ENCODE measurements at regions not wholly inside any gene's neighbourhood (a gene's known extent, or its start where the extent isn't known, plus 50 kb on each side); places are given as distances from the start of the nearest gene placed in this dataset.

DNA sequence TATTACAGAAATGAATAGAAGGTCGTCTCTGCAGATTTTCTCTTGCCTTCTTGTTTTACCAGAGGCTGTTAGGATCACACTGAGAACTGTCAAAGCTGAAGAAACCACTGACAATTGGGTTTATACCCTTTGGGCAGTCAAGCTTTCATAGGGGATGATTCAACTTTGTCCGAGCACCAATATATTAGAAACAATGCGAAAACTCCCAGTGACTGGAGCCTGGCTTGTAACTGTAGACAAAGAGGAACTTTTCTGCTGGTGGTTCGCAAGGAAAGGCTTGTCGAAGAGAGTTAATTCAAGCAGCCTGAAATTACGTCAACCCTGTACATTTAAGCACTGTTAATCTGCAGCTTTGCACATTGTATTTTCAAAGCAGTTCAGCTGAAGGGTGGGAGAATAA is 193.2 kb upstream of the ZNF385D start:
- Histone ChIP-seq H3K27me3 (ENCODE audit: insufficient read depth, low read length) (no peaks in the 10 kb centered on the region), H3K4me2 (ENCODE audit: low read length) (no peak overlapping the region), H3K4me1 (ENCODE audit: insufficient read depth, low read length, severe bottlenecking) (no peaks in the 10 kb centered on the region), H3K4me3 (ENCODE audit: low read depth, low read length, poor library complexity, severe bottlenecking) (no peak overlapping the region), H3F3A (ENCODE audit: insufficient read depth, low read length) (no peaks in the 10 kb centered on the region), H3K9me2 (ENCODE audit: low read depth, low read length) (no peaks in the 10 kb centered on the region), H3K27ac (ENCODE audit: low read depth, low read length, poor library complexity, severe bottlenecking) (no peak overlapping the region), H2AFZ (ENCODE audit: low read length) (no peak overlapping the region), H4K20me1 (ENCODE audit: insufficient read depth, low read length) (no peaks in the 10 kb centered on the region), H3K9ac (ENCODE audit: low read length) (no peak overlapping the region), H3K79me2 (ENCODE audit: insufficient read depth, low read length) (no peaks in the 10 kb centered on the region), H3K36me3 (ENCODE audit: insufficient read depth, low read length) (no peaks in the 10 kb centered on the region), H3K9me3 (ENCODE audit: low read length) (no peaks in the 10 kb centered on the region)
- TF ChIP-seq, protein P1, sequence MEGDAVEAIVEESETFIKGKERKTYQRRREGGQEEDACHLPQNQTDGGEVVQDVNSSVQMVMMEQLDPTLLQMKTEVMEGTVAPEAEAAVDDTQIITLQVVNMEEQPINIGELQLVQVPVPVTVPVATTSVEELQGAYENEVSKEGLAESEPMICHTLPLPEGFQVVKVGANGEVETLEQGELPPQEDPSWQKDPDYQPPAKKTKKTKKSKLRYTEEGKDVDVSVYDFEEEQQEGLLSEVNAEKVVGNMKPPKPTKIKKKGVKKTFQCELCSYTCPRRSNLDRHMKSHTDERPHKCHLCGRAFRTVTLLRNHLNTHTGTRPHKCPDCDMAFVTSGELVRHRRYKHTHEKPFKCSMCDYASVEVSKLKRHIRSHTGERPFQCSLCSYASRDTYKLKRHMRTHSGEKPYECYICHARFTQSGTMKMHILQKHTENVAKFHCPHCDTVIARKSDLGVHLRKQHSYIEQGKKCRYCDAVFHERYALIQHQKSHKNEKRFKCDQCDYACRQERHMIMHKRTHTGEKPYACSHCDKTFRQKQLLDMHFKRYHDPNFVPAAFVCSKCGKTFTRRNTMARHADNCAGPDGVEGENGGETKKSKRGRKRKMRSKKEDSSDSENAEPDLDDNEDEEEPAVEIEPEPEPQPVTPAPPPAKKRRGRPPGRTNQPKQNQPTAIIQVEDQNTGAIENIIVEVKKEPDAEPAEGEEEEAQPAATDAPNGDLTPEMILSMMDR (IDR thresholded peaks at IDR 0.05; ENCODE audit: low read length) = no peak
- no peak for TF ChIP-seq EZH2 (IDR thresholded peaks at IDR 0.05; ENCODE audit: borderline replicate concordance, low read length)

DNA sequence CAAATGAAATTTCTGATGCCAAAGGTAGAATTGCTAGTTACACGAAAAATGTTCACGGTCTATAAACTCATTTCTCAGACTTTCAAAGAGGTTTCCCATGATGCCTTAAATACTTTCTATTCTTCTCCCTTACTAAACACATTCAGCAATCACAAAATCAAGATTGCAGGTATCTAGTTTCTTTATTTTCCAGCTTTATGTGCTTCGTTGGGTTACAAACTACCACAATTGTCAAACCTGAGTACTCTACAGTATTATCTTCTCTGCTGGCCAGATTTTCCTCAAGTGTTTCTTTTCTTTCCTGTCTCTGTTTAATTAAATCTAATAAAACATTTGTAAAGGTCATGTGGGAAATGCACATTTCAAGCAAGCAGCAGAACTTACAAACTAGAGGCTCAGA is 201.8 kb upstream of the ZNF385D start:
- Histone ChIP-seq H3K9me2 (ENCODE audit: low read depth, low read length) (no peaks in the 10 kb centered on the region), H3K27me3 (ENCODE audit: insufficient read depth, low read length) (no peaks in the 10 kb centered on the region), H4K20me1 (ENCODE audit: insufficient read depth, low read length) (no peaks in the 10 kb centered on the region), H3K9me3 (ENCODE audit: low read length) (no peaks in the 10 kb centered on the region), H3K4me2 (ENCODE audit: low read length) (no peak overlapping the region), H3K27ac (ENCODE audit: low read depth, low read length, poor library complexity, severe bottlenecking) (no peak overlapping the region), H3K4me1 (ENCODE audit: insufficient read depth, low read length, severe bottlenecking) (no peaks in the 10 kb centered on the region), H3K79me2 (ENCODE audit: insufficient read depth, low read length) (no peaks in the 10 kb centered on the region), H3K4me3 (ENCODE audit: low read depth, low read length, poor library complexity, severe bottlenecking) (no peak overlapping the region), H3K9ac (ENCODE audit: low read length) (no peak overlapping the region), H3K36me3 (ENCODE audit: insufficient read depth, low read length) (no peaks in the 10 kb centered on the region), H2AFZ (ENCODE audit: low read length) (no peak overlapping the region), H3F3A (ENCODE audit: insufficient read depth, low read length) (no peaks in the 10 kb centered on the region)
- TF ChIP-seq EZH2 (IDR thresholded peaks at IDR 0.05; ENCODE audit: borderline replicate concordance, low read length) = no peak
- TF ChIP-seq, protein P1 (IDR thresholded peaks at IDR 0.05; ENCODE audit: low read length) = no peak

DNA sequence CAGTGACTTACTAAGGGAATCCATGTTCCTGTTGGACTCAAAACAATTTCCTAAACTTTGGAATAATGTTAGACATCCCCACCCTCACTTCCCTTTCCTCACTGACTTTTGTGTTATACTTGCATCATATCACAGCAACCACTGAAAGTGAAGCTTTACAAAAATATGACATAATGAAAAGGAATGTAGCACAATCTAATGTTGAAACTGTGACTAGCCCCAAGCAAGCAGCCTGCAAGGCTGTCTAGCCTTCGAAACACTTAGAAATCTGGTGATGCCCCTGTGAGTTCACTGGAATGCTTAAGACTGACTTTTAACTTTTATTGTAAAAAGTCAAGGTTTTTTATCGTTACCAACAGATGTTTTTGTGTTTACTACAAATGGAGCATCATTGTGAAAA is 203.7 kb upstream of the ZNF385D start:
- Histone ChIP-seq H3K79me2 (ENCODE audit: insufficient read depth, low read length) (no peaks in the 10 kb centered on the region), H3K9me2 (ENCODE audit: low read depth, low read length) (no peaks in the 10 kb centered on the region), H3K4me2 (ENCODE audit: low read length) (no peak overlapping the region), H3K4me3 (ENCODE audit: low read depth, low read length, poor library complexity, severe bottlenecking) (no peak overlapping the region), H3K27ac (ENCODE audit: low read depth, low read length, poor library complexity, severe bottlenecking) (no peak overlapping the region), H3K9ac (ENCODE audit: low read length) (no peak overlapping the region), H4K20me1 (ENCODE audit: insufficient read depth, low read length) (no peaks in the 10 kb centered on the region), H3K4me1 (ENCODE audit: insufficient read depth, low read length, severe bottlenecking) (no peaks in the 10 kb centered on the region), H3F3A (ENCODE audit: insufficient read depth, low read length) (no peaks in the 10 kb centered on the region), H2AFZ (ENCODE audit: low read length) (no peak overlapping the region), H3K27me3 (ENCODE audit: insufficient read depth, low read length) (no peaks in the 10 kb centered on the region), H3K36me3 (ENCODE audit: insufficient read depth, low read length) (no peaks in the 10 kb centered on the region), H3K9me3 (ENCODE audit: low read length) (no peaks in the 10 kb centered on the region)
- no peak for TF ChIP-seq EZH2 (IDR thresholded peaks at IDR 0.05; ENCODE audit: borderline replicate concordance, low read length)
- TF ChIP-seq, protein P1 (IDR thresholded peaks at IDR 0.05; ENCODE audit: low read length) = no peak
